HG02610 (cell line): ENCODE measurements at regions not wholly inside any gene's neighbourhood (a gene's known extent, or its start where the extent isn't known, plus 50 kb on each side); places are given as distances from the start of the nearest gene placed in this dataset.
"Not testable (repeated sequence)": the region's sequence is repeated elsewhere in the genome, so short reads cannot be mapped to it uniquely, and the experiment has no call there.

Source experiments
- ATAC-seq: cut with Tn5 transposase; IDR thresholded peaks from one replicate; pipeline ENCODE4 v1.9.1; 2021; ENCODE audit warnings: mild to moderate bottlenecking, moderate library complexity; ENCODE audit not compliant: unreplicated experiment

GRCh38 chr5:56309262-56309826, 76.2 kb upstream of the ANKRD55 start:
- ATAC-seq = no peak

- no peak for ATAC-seq
These were observed 74.7 kb upstream of the ANKRD55 start for GRCh38 chr5:56307714-56308333.

- ATAC-seq = no peak
These were observed 73.5 kb upstream of the ANKRD55 start for GRCh38 chr5:56306433-56307150.

- ATAC-seq = no peak
These were observed 72.1 kb upstream of the ANKRD55 start for GRCh38 chr5:56305001-56305950.

GRCh38 chr5:56303511-56303910, 70.4 kb upstream of the ANKRD55 start:
- no peak for ATAC-seq

- ATAC-seq = no peak
These were observed 68.9 kb upstream of the ANKRD55 start for GRCh38 chr5:56302027-56302426.

- ATAC-seq = no peak
These were observed 67.9 kb upstream of the ANKRD55 start for GRCh38 chr5:56301069-56301468.

- ATAC-seq = no peak
These were observed 66.1 kb upstream of the ANKRD55 start for GRCh38 chr5:56299212-56299611.

- no peak for ATAC-seq
These were observed 65.4 kb upstream of the ANKRD55 start for GRCh38 chr5:56298336-56299090.

- ATAC-seq = no peak
These were observed 64.7 kb upstream of the ANKRD55 start for GRCh38 chr5:56297851-56298250.

GRCh38 chr5:56295311-56295710, 62.2 kb upstream of the ANKRD55 start:
- ATAC-seq = not testable (repeated sequence)

- no peak for ATAC-seq
These were observed 61.2 kb upstream of the ANKRD55 start for GRCh38 chr5:56294354-56294753.

GRCh38 chr5:56292874-56293273, 59.7 kb upstream of the ANKRD55 start:
- ATAC-seq = not testable (repeated sequence)

GRCh38 chr5:56291661-56292374, 58.7 kb upstream of the ANKRD55 start:
- no peak for ATAC-seq

GRCh38 chr5:56291079-56291643, 58.0 kb upstream of the ANKRD55 start:
- no peak for ATAC-seq

- ATAC-seq = no peak
These were observed 57.4 kb upstream of the ANKRD55 start for GRCh38 chr5:56290378-56291078.

- no peak for ATAC-seq
These were observed 56.5 kb upstream of the ANKRD55 start for GRCh38 chr5:56289602-56289987.

- no peak for ATAC-seq
These were observed 55.9 kb upstream of the ANKRD55 start for GRCh38 chr5:56288873-56289601.
